ENCODE measurements at regions not wholly inside any gene's neighbourhood (a gene's known extent, or its start where the extent isn't known, plus 50 kb on each side); places are given as distances from the start of the nearest gene placed in this dataset.

DNA sequence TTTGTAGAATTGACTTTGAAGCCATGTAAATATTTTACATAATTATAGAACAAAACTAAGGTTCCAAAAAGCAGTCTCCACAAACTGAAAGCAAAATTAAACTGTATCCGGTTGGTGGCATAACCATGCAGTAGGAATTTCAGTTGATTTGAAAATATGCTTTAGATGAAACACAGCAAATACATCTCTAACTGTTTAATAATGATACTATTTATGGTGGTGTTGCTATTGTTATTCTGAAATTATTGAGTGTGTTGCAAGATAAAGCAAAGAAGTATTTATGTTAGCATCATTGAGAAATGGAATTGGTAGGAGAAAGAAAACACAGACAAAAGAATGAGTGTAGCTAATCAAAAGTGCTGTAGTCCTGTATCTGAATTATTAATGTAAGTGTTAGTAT, 73.8 kb upstream of the MTHFD1L start:
- TF ChIP-seq HDAC6 (IDR thresholded peaks at IDR 0.05; ENCODE audit: low read depth, low read length), result no peak
- TF ChIP-seq ZBTB1 (CRISPR knock-in tag; IDR thresholded peaks at IDR 0.05; ENCODE audit: borderline replicate concordance, low read depth), result no peak
- no peak for TF ChIP-seq CTCF (IDR thresholded peaks at IDR 0.05 in 2 of 3, conservative IDR thresholded peaks at IDR 0.05 in 1 of 3; ENCODE audit: insufficient read depth in 2 of 3, low read depth in 1 of 3, low read length in 3 of 3)
- no peak for TF ChIP-seq ZNF707 (CRISPR knock-in tag; conservative IDR thresholded peaks at IDR 0.05)
- TF ChIP-seq, protein P1, sequence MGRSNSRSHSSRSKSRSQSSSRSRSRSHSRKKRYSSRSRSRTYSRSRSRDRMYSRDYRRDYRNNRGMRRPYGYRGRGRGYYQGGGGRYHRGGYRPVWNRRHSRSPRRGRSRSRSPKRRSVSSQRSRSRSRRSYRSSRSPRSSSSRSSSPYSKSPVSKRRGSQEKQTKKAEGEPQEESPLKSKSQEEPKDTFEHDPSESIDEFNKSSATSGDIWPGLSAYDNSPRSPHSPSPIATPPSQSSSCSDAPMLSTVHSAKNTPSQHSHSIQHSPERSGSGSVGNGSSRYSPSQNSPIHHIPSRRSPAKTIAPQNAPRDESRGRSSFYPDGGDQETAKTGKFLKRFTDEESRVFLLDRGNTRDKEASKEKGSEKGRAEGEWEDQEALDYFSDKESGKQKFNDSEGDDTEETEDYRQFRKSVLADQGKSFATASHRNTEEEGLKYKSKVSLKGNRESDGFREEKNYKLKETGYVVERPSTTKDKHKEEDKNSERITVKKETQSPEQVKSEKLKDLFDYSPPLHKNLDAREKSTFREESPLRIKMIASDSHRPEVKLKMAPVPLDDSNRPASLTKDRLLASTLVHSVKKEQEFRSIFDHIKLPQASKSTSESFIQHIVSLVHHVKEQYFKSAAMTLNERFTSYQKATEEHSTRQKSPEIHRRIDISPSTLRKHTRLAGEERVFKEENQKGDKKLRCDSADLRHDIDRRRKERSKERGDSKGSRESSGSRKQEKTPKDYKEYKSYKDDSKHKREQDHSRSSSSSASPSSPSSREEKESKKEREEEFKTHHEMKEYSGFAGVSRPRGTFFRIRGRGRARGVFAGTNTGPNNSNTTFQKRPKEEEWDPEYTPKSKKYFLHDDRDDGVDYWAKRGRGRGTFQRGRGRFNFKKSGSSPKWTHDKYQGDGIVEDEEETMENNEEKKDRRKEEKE (IDR thresholded peaks at IDR 0.05; ENCODE audit: borderline replicate concordance in 1 of 2, control insufficient read depth in 1 of 2, low read depth in 2 of 2, low read length in 1 of 2), result no peak
- TF ChIP-seq U2AF2 (optimal IDR thresholded peaks at IDR 0.05; ENCODE audit: low read depth, low read length), result no peak
- TF ChIP-seq MEF2D (tag; conservative IDR thresholded peaks at IDR 0.05; ENCODE audit: low read depth), result no peak
- no peak for TF ChIP-seq USF2 (CRISPR knock-in tag; IDR thresholded peaks at IDR 0.05)
